ENCODE measurements at regions not wholly inside any gene's neighbourhood (a gene's known extent, or its start where the extent isn't known, plus 50 kb on each side); places are given as distances from the start of the nearest gene placed in this dataset.

- Histone ChIP-seq H3K27ac (ENCODE audit: low read length) (no peak overlapping the region), H3K9me3 (ENCODE audit: low read length) (no peaks in the 10 kb centered on the region), H3K4me2 (ENCODE audit: low read length) (no peak overlapping the region), H4K20me1 (ENCODE audit: insufficient read depth) (no peaks in the 10 kb centered on the region), H3K4me3 (ENCODE audit: low read length) (no peak overlapping the region), H3K9me2 (ENCODE audit: insufficient read depth, low read length) (no peaks in the 10 kb centered on the region), H2AFZ (ENCODE audit: low read depth, low read length) (no peak overlapping the region), H3K36me3 (ENCODE audit: insufficient read depth, low read length) (no peaks in the 10 kb centered on the region), H3F3A (ENCODE audit: insufficient read depth, low read length, poor library complexity, severe bottlenecking) (no peaks in the 10 kb centered on the region), H3K9ac (ENCODE audit: low read length) (no peak overlapping the region), H3K79me2 (replicated peaks; ENCODE audit: insufficient read depth, low read length) (no peaks in the 10 kb centered on the region), H3K27me3 (ENCODE audit: insufficient read depth, low read depth, low read length) (no peaks in the 10 kb centered on the region)
- TF ChIP-seq RAD21 (conservative IDR thresholded peaks at IDR 0.05) (no peak), EZH2 (IDR thresholded peaks at IDR 0.05; ENCODE audit: borderline replicate concordance, insufficient read depth, low read length, poor library complexity, severe bottlenecking) (no peak), CTCF (IDR thresholded peaks at IDR 0.05; ENCODE audit: poor library complexity, severe bottlenecking) (no peak), EP300 (conservative IDR thresholded peaks at IDR 0.05; ENCODE audit: poor library complexity, severe bottlenecking) (no peak), REST (IDR thresholded peaks at IDR 0.05; ENCODE audit: borderline replicate concordance) (no peak), POLR2AphosphoS5 (IDR thresholded peaks at IDR 0.05) (no peak), SMC3 (conservative IDR thresholded peaks at IDR 0.05; ENCODE audit: poor library complexity) (no peak), MXI1 (conservative IDR thresholded peaks at IDR 0.05; ENCODE audit: poor library complexity, severe bottlenecking) (no peak), TAF1 (IDR thresholded peaks at IDR 0.05; ENCODE audit: low read depth) (no peak)
These were observed 464.9 kb upstream of the AMOT start for GRCh38 chrX:113305496-113305895.

- Histone ChIP-seq H2AFZ (ENCODE audit: low read depth, low read length) (no peak overlapping the region), H4K20me1 (ENCODE audit: insufficient read depth) (no peaks in the 10 kb centered on the region), H3K27me3 (ENCODE audit: insufficient read depth, low read depth, low read length) (no peaks in the 10 kb centered on the region), H3F3A (ENCODE audit: insufficient read depth, low read length, poor library complexity, severe bottlenecking) (no peaks in the 10 kb centered on the region), H3K4me3 (ENCODE audit: low read length) (no peak overlapping the region), H3K9ac (ENCODE audit: low read length) (no peak overlapping the region), H3K9me2 (ENCODE audit: insufficient read depth, low read length) (no peaks in the 10 kb centered on the region), H3K36me3 (ENCODE audit: insufficient read depth, low read length) (no peaks in the 10 kb centered on the region), H3K79me2 (replicated peaks; ENCODE audit: insufficient read depth, low read length) (no peaks in the 10 kb centered on the region), H3K4me2 (ENCODE audit: low read length) (no peak overlapping the region), H3K27ac (ENCODE audit: low read length) (no peak overlapping the region), H3K9me3 (ENCODE audit: low read length) (no peaks in the 10 kb centered on the region)
- TF ChIP-seq POLR2AphosphoS5 (IDR thresholded peaks at IDR 0.05) (no peak), EP300 (conservative IDR thresholded peaks at IDR 0.05; ENCODE audit: poor library complexity, severe bottlenecking) (no peak), RAD21 (conservative IDR thresholded peaks at IDR 0.05) (no peak), MXI1 (conservative IDR thresholded peaks at IDR 0.05; ENCODE audit: poor library complexity, severe bottlenecking) (no peak), EZH2 (IDR thresholded peaks at IDR 0.05; ENCODE audit: borderline replicate concordance, insufficient read depth, low read length, poor library complexity, severe bottlenecking) (no peak), TAF1 (IDR thresholded peaks at IDR 0.05; ENCODE audit: low read depth) (no peak), CTCF (IDR thresholded peaks at IDR 0.05; ENCODE audit: poor library complexity, severe bottlenecking) (no peak), REST (IDR thresholded peaks at IDR 0.05; ENCODE audit: borderline replicate concordance) (no peak), SMC3 (conservative IDR thresholded peaks at IDR 0.05; ENCODE audit: poor library complexity) (no peak)
These were observed 459.9 kb upstream of the AMOT start for GRCh38 chrX:113300580-113300979.
